ENCODE measurements at regions not wholly inside any gene's neighbourhood (a gene's known extent, or its start where the extent isn't known, plus 50 kb on each side); places are given as distances from the start of the nearest gene placed in this dataset.

- Histone ChIP-seq H3K27ac (ENCODE audit: insufficient read depth, low read depth, low read length) (no peak overlapping the region), H4K20me1 (replicated peaks; ENCODE audit: control insufficient read depth, extremely low read depth, insufficient read depth, low read length) (no peaks in the 10 kb centered on the region), H3K9me3 (replicated peaks; ENCODE audit: control insufficient read depth, insufficient read depth, low read length) (no peaks in the 10 kb centered on the region), H3K9me1 (replicated peaks; ENCODE audit: control insufficient read depth, extremely low read depth, insufficient read depth, low read length) (no peaks in the 10 kb centered on the region), H2AFZ (ENCODE audit: low read depth, low read length) (no peak overlapping the region), H3K79me2 (ENCODE audit: control insufficient read depth, insufficient read depth, low read length) (no peaks in the 10 kb centered on the region), H3K27me3 (ENCODE audit: control insufficient read depth in 2 of 2, insufficient read depth in 2 of 2, low read length in 2 of 2) (no peaks in the 10 kb centered on the region), H3K4me2 (ENCODE audit: insufficient read depth, low read length) (no peak overlapping the region), H3K4me1 (ENCODE audit: control insufficient read depth, extremely low read depth, insufficient read depth, low read length) (no peaks in the 10 kb centered on the region), H3K36me3 (ENCODE audit: control insufficient read depth in 2 of 2, extremely low read depth in 1 of 2, insufficient read depth in 2 of 2, low read length in 2 of 2) (no peaks in the 10 kb centered on the region), H3K9ac (replicated peaks; ENCODE audit: extremely low read depth, insufficient read depth, low read length) (no peak overlapping the region), H3K4me3 (replicated peaks in 1 of 3; ENCODE audit: insufficient read depth in 1 of 3, low read depth in 1 of 3, low read length in 3 of 3) (no peak overlapping the region)
- FAIRE-seq (no peak), DNase-seq (ENCODE audit: low read depth, low spot score) (no peak)
- ChIA-PET POLR2A (no interaction called here), CTCF (interaction anchor here (1.6 to 1.7 kb wide), 2 partner anchors 12 to 39 kb away, joined by 3 to 5 read pairs; no protein-coding TSS in a partner anchor)
- intact Hi-C loops (cut with micrococcal nuclease) (no loop called here), dilution Hi-C loops (cut with MboI; ENCODE audit: extremely low pct_ligation_motif_present, low sequenced_read_pairs) (no loop called here)
- BruUV-seq (replicated peaks): no TSS peak
- TF ChIP-seq MYC (IDR thresholded peaks at IDR 0.05; ENCODE audit: low read depth, low read length) (no peak), JUN (IDR thresholded peaks at IDR 0.05; ENCODE audit: borderline replicate concordance, insufficient read depth, insufficient read length, low read depth) (no peak), FOS (IDR thresholded peaks at IDR 0.05; ENCODE audit: borderline replicate concordance, insufficient read depth, low read length) (no peak), EZH2 (IDR thresholded peaks at IDR 0.05; ENCODE audit: borderline replicate concordance, low read depth, low read length, severe bottlenecking) (no peak), MAX (IDR thresholded peaks at IDR 0.05; ENCODE audit: insufficient read depth, insufficient read length) (no peak), POLR2A (IDR thresholded peaks at IDR 0.05; ENCODE audit: low read depth, low read length) (no peak), GATA2 (IDR thresholded peaks at IDR 0.05; ENCODE audit: insufficient read depth, insufficient read length, low read depth, low read length) (no peak), CTCF (IDR thresholded peaks at IDR 0.05; ENCODE audit: extremely low read depth in 1 of 2, insufficient read depth in 1 of 2, low read depth in 1 of 2, low read length in 2 of 2) (no peak), POLR2AphosphoS5 (IDR thresholded peaks at IDR 0.05; ENCODE audit: insufficient read depth, low read depth, low read length) (no peak)
Measured at GRCh38 chr6:154907291-154907690, 87.8 kb upstream of the TIAM2 start.
